ENCODE measurements at regions not wholly inside any gene's neighbourhood (a gene's known extent, or its start where the extent isn't known, plus 50 kb on each side); places are given as distances from the start of the nearest gene placed in this dataset.

DNA sequence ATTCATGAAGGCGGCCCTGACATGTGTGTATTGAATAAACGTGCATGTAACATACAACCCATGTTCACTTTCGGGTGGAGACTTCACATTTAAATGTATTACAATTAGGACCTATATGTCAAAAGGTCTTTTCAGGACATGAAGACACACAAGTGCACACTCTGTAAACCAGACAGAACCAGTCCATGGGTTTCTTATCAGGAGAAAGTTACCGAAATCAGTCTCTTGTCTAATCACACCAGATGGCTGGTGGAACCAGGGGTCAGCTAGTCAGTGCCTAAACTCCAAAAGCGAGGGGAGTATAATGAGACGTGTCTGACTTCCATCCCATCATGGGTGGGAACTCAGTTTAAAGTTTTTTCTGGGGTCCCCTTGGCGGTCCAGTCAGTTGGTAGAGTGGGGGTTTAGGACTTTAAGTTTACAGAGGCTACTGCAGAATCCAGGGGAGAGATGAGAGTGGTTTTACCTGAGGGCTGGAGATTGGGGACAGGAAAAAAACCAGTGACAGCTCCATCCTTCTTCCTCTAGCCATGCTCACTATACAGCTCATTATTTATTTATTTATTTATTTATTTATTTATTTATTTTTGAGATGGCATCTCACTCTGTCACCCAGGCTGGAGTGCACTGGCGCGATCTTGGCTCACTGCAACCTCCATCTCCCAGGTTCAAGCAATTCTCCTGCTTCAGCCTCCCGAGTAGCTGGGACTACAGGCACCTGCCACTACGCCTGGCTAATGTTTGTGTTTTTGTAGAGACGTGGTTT, 251.3 kb upstream of the LYZL1 start:
- DNase-seq, result peak; percentile 56

DNA sequence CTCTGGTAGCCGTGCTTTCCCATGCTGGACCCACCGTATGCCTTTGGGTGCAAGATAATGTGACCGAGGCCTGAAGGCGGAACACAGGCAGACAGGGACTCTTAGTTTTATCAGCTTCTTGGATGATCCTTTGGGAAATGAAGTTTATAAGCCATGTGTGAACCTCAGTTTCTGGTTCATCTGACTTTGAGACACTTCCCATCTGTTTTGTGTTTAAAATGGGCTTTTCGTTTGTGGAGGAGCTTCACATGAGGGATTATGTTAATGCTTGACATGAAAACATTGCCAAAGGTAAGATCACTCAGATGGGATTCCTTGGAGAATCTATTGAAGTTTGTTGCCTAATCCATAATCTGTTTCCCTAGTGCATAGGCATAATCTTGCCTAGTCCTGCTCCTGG, 249.8 kb upstream of the LYZL1 start:
- DNase-seq, result no peak

DNA sequence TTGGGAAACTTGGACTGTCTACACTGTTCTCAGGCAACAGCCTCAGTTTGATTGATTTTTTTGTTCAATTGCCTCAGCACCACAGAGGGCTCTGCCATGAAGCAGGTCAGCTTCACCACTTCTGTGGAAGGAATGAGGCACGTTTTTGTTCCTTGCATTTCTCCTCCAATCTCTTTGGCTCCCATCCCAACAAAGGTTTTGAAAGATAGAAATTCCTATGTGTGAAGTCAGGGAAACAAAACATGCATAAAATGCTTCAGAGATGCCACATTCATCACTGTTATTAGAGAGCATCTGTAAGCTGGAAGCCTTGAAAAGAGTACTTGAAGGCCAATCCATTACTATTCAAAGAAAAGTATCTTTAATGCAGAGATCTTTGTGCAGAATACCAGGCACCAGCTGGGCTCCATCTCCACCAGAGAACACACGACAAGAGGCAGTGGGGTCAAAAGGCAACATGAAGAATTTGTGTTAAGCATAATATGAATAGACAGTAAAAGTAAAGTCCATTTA, 249.1 kb upstream of the LYZL1 start:
- no peak for DNase-seq

DNA sequence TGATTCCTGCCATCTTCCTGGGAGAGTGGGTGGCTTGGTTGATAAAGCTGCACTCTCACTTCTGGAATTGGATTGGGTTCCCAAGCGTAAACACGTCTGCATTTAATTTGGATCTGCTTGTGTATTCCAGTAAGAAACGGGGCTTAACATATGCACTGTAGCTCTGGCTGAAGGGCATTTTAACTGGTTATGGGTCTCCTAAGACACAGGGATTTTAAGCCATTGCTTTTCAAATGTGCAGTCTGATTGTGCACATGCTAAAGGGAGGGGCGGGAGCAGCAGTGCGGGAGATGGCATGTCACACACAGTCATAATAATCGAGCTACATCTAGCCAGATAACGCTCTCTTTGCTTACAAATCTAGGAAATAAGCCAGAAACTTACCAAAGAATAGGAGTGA, 247.3 kb upstream of the LYZL1 start:
- DNase-seq, result peak; percentile 32

DNA sequence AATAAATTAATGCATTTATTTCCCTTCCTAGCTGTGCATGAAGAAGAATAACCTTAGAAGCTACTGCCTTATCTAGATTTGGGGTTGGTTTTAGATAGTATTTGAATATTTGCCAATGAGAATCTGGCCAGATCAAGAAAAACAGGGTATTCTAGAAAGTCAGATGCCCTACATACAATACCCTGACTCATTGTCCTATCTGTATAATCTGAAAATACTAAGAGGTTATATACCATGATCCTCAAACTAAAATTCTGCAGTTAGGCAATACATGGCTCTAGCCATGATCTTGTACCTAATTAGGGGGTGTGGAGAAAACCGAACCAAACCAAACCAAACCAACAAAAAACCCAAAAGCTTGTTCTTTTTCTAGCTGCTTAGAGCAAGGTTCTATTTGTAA, 240.4 kb upstream of the LYZL1 start:
- DNase-seq, result no peak

DNA sequence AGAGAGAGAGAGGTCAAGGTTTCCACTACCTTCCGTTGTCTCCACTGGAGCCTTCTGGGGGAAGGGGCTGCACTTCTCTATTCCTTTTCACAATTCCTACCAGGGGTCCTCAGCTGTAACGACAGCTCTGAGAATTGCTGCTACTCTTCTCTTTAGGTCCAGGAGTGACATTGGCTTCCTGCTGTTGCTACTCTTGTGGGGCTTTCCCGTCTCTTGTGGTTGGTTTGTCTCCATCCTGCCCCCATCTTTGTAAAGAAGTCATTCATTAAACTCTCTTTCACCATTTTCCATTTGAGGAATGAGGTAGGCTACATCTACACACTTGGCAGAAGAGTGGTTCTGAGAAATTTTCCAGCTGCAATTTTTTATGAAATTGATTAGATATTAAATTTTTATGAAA, 238.8 kb upstream of the LYZL1 start:
- no peak for DNase-seq

DNA sequence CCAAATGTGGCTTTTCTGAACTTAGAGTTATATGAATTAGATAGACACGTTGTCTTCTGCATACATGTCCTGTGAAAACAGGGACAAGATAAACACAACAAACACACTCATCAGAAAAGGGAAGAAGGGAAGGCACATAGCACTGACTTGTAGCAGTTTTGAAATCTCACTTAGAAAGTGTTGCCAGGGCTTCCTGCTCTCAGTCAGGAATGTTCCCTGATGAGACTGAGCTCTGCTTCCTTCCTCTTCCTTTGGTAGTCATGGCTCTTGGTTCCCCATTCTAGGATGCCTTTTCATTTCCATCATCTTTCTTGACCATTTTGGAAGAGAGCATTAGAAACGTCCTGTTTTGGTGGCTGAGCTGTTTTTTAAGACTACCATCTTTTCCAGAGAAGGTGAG, 233.8 kb upstream of the LYZL1 start:
- no peak for DNase-seq

DNA sequence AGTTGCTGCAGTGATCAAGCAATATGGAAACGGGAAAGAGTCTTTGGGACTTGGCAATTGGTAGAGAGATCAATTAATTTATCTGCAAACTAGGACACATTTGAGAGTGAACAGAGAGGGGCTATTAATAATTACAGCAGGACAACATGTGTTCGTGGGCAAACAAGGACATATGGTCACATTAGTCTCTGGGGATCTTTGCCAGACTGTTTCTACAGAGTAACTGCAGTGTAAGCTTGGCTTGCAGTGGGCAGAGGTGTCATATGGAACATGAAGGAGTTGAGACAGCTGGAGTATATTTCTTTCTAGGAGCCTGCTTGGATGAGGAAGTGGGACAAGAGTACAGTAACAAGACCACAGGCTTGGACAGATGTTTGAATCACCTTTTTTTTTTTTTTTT, 232.1 kb upstream of the LYZL1 start:
- DNase-seq, result no peak

DNA sequence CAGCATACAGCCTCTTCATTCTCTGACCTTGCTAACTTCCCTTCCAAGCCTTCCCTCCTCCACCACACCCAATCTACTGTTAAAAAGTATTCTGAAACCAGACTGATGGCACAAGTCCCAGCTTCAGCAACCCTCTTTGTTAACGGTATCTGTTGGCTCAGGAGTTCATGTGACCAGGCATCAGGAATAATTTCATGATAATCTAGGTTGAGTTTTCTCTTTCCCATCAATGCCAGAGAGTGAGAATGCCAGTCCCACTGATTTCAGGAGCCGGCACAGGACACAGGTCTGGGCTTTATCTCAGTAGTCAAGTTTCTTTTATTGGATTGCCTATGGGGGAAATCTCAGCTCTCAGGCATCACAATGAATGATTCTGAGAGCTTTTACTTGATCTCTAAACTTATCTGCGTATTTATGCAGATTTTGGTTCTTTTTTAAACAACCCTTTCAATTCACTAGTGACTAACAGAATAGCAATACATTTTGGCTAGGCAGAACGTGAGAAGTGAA, 231.0 kb upstream of the LYZL1 start:
- DNase-seq, result peak; percentile 36

DNA sequence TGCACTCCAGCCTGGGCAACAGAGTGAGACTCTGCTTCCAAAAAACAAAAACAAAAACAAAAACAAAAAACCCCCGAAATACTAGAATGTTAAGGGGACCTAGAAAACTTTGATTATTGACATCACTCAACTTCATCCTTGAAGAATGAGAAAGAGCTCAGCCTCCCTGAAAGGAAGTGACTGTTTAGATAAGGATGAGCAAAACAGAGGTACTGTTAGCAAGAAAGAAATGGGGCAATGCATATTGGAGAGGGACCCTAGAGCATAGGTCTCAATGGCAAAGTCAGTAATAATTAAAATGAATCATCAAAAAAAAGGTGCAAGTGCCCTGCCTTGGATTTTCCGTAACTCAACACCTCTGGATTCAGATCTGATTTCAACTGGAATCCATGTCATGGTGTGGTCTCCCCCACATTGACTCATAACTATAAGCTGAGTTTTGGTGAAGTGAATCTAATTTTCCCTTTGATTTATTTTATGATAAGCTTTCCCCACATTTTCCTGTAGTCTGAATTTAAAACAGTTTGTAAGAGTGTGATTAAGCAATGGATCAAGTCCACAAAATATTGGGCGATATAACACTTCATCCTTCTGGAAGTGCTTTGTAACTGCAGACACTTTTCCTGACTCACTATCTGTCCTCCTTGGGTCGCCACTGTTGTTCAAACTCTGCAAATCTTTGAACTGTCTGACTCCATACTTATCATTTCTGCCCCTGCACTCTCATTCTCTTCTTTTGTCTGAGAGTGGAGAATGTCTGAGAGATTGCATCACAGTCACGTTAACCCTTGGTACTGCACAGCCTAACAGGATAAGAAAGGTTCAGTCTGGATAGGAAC, 224.8 kb upstream of the LYZL1 start:
- peak; percentile 77 for DNase-seq

DNA sequence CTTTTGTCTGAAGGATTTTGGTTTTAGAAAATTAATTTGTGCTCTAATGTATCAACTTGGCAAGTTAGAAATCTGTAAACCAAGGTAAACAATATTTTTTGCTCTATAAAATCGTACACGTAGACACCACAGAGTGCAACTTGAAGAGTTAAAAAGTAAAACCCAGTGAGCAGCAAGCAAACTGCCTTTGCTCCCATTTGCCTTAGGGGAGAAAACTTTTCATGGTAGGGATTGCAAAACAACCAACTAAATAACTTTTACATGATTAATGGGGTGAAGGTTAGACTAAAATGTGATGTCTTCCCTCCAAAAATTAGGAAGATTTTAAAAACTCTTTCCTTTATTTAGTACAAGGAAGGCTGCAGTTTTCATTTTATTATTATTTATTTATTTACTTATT, 224.2 kb upstream of the LYZL1 start:
- no peak for DNase-seq

DNA sequence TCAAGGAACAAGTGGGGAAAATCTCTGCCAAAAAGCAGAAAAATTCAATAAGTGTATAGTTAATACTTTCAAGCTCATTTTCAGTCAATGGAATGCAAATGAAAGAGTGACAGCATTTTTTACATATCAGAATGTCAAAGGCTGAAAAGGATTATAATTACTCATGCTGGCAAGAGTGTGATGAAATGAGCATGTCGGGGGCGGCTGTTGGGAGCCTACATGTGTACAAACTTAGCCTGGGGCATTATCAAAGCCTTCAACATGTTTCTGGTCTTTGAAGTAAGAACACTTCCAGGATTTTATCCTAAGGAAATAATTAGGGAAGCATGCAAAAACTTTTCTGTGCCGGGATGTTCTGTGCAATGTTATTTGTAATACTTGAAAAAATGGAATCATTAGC, 221.7 kb upstream of the LYZL1 start:
- DNase-seq, result no peak

DNA sequence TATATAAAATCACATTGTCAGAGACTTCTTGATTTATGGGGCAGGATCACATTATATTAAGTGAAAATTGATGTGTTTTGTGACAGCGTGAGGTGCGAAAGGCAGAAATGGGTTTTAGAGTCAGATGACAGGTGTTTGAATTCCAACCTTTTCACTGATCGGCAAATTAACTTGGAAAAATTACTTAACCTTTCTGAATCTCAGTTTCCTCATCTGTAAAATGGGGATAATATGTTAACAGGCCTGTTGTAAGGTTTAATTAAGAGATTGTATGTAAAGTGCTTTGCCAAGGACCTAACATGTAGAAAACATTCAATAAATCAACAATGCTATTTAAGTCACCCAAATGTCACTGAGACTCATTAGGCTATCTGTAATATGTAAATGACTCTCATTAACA, 221.2 kb upstream of the LYZL1 start:
- DNase-seq, result no peak

DNA sequence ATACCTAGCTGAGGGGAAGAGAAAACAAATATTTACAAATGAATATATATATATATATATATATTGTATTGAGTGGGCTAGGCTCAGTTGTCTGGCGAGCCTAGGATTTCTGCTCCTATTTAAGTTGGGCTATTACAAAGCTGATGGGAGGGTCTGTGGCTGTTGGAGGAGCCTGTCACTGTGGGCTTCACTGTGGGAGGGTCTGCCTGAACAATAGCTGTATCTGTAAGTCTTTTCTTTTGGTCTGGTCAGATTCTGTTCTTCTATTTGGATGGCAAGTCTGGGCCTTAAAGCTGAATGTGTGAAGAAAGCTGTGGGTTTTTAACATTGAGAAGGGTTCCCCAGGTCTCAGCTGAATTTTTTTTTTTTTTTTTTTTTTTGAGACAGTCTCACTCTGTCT, 220.6 kb upstream of the LYZL1 start:
- no peak for DNase-seq

DNA sequence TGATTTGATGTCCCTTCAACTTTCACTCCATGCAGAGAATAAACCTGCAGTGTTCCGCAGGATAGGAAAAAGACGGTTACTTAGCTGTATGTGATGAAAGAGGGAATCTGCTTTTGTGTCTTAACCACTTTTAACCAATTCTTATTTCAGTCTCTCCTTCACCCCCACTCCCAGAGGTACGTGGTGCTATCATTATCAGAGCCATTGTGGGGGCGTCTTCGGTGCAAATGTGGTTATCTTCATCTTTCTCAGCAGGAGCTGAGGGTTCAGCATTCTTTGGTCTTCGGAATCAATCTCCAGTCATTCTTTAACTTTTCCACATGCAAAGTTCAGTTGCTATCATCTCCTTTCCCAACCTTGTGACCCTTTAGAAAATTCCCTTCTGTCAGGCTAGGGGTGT, 219.9 kb upstream of the LYZL1 start:
- DNase-seq, result no peak

DNA sequence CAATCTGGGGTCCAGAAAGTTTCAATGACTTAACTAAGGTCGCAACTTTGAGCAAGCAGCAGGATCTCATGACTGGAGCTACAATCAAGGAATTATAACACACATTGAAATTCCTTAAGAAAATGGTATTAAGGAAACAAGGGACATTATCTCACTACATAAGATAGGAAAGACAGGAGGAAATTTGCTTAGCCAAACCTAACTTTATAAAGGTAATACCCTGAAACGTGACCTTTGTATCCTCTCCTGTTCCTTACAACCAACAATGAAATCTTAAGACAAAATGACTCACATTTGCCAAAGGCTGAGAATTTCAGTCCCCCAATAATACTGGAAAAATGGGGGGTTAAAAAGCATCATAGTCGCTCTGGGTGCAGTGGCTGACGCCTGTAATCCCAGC, 218.9 kb upstream of the LYZL1 start:
- DNase-seq, result no peak

DNA sequence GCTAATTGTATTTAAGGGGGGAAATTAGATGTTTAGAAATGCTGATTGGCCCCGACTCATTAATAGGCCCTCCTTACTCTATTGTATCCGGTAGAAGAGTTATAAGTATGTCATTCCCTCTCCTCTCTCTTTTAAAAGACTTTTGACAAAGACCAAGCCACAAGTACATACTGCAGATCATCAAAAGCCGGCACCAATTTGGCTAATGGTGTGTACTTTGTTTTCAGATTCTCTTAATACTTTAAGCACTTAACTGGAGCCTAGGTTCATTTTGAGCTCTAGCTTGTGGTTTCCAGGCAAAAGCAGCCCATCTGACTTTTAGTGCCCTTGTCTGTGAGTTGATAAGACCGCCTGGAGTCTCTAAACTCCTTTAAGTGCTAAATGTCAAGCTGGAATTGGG, 210.0 kb upstream of the LYZL1 start:
- DNase-seq, result peak; percentile 30

DNA sequence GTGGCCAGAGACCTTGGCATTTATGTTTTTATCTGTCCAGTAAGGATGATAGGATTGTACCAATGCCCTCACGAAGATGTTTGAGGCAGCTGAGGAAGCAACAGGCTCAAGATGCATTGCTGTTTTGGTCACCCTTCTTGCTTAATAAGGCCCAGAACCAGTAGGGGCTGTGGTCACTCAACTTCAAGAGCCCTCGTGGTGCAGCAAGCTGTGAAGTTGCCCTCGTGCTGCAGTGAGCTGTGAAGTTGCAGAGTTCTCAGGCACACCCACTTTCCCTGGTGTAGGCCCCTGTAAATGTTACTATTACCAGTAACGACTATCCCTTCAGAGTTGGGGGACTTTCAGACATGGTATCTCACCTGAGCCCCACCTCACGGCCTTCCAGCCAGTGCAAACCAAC, 207.6 kb upstream of the LYZL1 start:
- no peak for DNase-seq

DNA sequence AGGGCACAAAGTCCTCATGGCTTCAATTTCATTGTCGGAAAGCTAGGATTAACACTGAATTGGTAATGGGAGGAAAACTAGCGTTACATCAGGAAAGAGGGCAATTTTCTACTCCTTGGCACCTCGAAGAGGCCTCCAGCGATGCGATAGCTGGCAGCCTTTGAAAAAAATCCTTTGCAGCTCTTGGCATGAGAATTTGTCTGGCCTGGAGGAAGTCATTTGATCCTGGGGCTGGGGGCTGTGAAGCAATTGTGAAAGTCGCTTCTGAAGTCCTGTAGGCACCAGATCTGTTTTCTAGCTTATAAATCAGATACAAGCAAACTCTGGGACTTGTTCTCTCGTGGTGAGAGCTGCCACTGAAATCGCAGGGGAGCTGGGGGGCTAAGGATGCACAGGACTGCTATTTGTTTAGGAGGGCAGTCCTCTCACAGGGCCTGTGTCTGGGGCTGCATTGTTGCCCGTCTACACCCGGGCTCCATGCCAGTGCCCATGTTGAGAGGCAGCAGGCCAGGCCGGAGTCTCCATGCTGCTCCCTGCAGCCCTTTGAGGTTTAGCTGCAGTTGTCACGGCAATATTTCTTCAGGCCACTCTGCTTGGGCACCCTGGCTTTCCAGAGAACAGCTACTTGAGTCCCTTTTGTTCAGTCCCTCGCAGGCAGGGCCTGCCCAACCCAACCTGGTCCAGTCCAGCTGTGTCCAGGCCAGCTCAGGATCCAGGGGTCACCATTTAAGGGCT, 206.8 kb upstream of the LYZL1 start:
- no peak for DNase-seq

DNA sequence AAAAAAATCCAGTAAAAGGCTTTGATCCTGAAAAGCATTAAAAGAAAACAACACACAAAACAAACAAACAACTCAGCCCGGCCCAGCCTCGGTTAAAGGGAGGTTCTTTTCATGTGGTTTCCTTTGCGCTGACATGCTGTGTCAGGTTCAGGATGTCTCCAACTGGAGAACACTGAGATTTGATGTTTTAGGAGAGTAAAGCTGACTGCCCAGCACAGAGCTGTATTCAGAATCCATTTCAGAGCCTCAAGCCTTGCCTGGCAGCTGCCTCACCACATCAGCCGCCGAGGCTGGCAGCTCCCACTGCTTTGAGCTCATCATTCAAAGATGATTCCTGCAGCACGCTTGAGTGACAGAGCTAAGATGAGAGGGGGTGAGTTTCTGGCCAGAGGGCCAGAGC, 205.8 kb upstream of the LYZL1 start:
- DNase-seq, result no peak

DNA sequence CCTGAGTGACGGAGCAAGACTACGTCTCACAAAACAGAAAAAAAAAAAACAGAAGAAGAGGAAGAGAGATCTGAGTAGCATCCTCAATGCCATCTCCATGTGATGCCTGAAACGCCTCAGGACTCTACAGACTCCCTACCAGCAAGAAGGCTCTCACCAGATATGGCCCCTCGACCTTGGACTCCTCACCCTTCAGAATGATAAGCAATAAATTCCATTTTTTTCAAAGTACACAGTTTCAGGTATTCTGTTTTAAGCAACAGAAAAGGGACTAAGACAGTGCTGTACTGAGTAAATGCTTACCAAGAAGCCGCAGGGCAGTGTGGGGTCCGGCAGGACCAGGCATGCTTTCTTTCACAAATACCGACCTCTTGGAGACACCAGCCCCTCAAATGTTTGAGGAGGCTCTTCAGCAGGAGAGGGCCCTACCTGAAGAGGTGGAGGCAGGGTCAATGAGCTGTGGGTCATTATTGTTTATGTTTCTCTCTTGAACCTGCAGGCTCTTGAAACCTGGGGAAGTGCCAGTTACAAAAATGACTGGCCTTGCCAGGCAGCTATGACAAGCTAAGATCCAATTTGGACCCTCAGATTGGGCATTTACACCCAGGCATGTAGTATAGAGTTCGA, 204.1 kb upstream of the LYZL1 start:
- DNase-seq, result no peak

DNA sequence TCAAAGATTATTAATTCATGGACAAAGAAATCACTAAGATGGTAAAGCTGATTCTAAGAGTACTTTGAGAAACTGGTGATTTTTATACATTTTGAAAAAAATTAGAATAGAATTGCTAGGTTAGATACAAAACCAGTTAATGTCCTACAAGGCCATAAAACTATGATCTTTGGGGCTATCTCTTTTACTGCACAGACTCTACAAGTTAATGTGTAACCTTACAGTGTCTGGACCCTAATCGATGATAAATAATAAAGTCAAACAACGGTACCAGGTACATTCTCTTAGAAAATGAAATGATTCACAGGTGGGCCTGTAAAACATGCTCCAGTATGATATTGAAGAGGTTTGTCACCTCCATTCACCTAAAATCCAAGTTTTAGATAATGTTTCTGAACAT, 199.8 kb upstream of the LYZL1 start:
- no peak for DNase-seq

DNA sequence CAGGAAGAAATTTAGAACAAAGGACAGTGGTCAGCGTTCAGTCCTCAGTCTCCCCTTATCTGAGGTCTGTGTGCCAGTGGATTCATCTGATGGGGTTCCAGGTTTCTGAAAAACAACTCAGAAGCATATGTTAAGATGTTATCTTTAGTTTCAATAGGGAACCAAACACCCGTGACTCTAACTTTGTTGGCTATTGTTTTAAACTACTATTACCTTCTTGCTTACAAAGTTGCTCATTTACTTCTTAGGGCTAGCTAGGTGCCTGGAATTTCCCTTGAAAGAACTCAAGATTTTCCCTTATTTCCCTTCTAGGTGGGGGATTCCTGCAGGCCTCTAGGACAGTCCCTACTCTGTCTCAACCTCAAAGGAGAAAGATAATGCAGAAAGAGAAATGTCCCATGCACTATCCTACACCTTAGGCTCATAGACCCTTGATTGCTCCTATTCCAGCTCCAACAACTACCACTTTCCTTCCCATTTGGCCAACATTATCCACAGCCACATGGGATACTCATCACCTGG, 192.5 kb upstream of the LYZL1 start:
- no peak for DNase-seq
